ENCODE measurements at regions not wholly inside any gene's neighbourhood (a gene's known extent, or its start where the extent isn't known, plus 50 kb on each side); places are given as distances from the start of the nearest gene placed in this dataset.

- DNase-seq, result no peak
Observed at GRCh38 chr18:59752666-59753065, 55.4 kb upstream of the CCBE1 start.

DNA sequence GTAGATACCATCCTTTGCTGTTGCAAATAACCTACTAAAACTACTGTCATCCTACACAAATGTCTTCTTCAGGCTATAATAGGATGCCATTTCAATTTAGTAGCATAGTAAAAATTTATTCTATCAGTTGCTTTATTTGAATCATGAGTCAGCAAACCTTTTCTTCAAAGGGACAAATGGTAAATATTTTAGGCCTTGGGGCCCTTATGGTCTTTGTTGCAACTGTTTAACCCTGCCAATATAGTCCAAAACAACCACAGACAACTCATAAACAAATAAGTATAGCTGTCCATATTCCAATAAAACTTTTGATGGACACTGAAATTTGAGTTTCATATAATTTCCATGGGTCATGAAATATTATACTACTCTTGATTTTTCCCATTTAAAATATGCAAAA, 54.0 kb upstream of the CCBE1 start:
- DNase-seq, result no peak

GRCh38 chr18:59748628-59749360, 51.6 kb upstream of the CCBE1 start:
- no peak for DNase-seq
